Esophagus muscularis mucosa (tissue), 4 donors: ENCODE measurements at regions not wholly inside any gene's neighbourhood (a gene's known extent, or its start where the extent isn't known, plus 50 kb on each side); places are given as distances from the start of the nearest gene placed in this dataset.

Experiments
- DNase-seq: peaks from one replicate; pipeline ENCODE4 v3.0.0-alpha.2; 2017; ENCODE audit errors: extremely low spot score
- H3K27ac ChIP-seq, 4 donors: fragments of 200-600 bp; sonication (generic); replicated peaks in 1 of 4; 1 replicate in 3 of 4; 2 replicates in 1 of 4; pipeline ENCODE4 v1.5.1; 2016 to 2019; ENCODE audit warnings: mild to moderate bottlenecking in 1 of 4
- H3K27me3 ChIP-seq, 4 donors: fragments of 200-600 bp; sonication (generic); one replicate each; pipeline versions ENCODE4 v1.5.1 to v1.6.0; 2016 to 2019
- H3K36me3 ChIP-seq, 4 donors: fragments of 200-600 bp; sonication (generic); one replicate each; pipeline ENCODE4 v1.5.1; 2016 to 2019
- H3K4me1 ChIP-seq, 4 donors: fragments of 200-600 bp; sonication (generic); one replicate each; pipeline ENCODE4 v1.5.1; 2016 to 2019
- H3K4me3 ChIP-seq, 4 donors: fragments of 200-600 bp; sonication (generic); 1 replicate in 2 of 4; 2 replicates in 2 of 4; pipeline ENCODE4 v1.5.1; 2016 to 2019; ENCODE audit warnings: mild to moderate bottlenecking in 4 of 4, moderate library complexity in 1 of 4
- H3K9me3 ChIP-seq, 4 donors: fragments of 200-600 bp; sonication (generic); 1 replicate in 3 of 4; 2 replicates in 1 of 4; pipeline ENCODE4 v1.5.1; 2016 to 2019
- EP300 ChIP-seq: sonication (generic); formaldehyde crosslinking; IDR thresholded peaks from one replicate; pipeline ENCODE4 v1.6.1; 2017; ENCODE audit warnings: antibody characterized with exemption
- POLR2A ChIP-seq: fragments of 450-650 bp; IDR thresholded peaks from one replicate; pipeline ENCODE4 v1.6.1; 2017; ENCODE audit warnings: antibody characterized with exemption, moderate library complexity, mild to moderate bottlenecking, low read depth
- POLR2AphosphoS5 ChIP-seq, 2 donors: sonication (generic); formaldehyde crosslinking; IDR thresholded peaks; one replicate each; pipeline ENCODE4 v1.6.1; 2017; ENCODE audit warnings: antibody characterized with exemption in 2 of 2
- WGBS: methylation state at CpG from one replicate; pipeline ENCODE4 v1.1.5; 2018; 5-methylcytosine and 5-hydroxymethylcytosine counted together
- intact Hi-C: fragments of 100-400 bp; cut with DNase I; formaldehyde crosslinking; loops from one replicate; pipeline ENCODE4 v1.15.1; 2023
- TF ChIP-seq, protein P1 (sequence below), 3 experiments: fragments of 200-600 bp in 2 of 3; fragments of 450-650 bp in 1 of 3; sonication (generic) in 2 of 3; IDR thresholded peaks; one replicate each; pipeline ENCODE4 v1.5.1; 2017 to 2019; ENCODE audit warnings: antibody characterized with exemption in 3 of 3, mild to moderate bottlenecking in 2 of 3, moderate library complexity in 1 of 3

DNA sequence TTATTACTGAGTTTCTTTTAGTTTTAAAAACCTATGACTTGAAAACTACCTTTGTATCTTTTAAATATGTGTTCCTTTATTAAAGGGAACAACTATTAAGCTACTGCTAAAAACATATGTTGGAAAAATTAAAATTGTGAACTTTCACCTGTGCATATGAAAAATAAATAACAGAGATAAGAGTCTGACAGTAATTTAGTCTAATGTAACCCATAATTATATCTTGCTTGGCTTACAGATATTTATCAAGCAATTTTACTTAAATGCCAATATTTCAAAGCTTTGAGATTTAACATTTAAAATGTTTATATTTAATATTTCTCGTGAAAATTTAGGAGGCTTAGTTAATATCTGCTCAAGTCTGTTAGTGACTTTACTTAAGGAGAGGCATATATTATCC, 309.8 kb downstream of the CCER1 start:
- Histone ChIP-seq H3K27me3 (no peaks in the 10 kb centered on the region), H3K4me3 (no peak overlapping the region), H3K36me3 (no peaks in the 10 kb centered on the region), H3K9me3 (no peaks in the 10 kb centered on the region), H3K4me1 (no peaks in the 10 kb centered on the region), H3K27ac (no peak overlapping the region)
- TF ChIP-seq POLR2AphosphoS5 (IDR thresholded peaks at IDR 0.05) (no peak), POLR2A (no peak), EP300 (no peak)
- TF ChIP-seq, protein P1, sequence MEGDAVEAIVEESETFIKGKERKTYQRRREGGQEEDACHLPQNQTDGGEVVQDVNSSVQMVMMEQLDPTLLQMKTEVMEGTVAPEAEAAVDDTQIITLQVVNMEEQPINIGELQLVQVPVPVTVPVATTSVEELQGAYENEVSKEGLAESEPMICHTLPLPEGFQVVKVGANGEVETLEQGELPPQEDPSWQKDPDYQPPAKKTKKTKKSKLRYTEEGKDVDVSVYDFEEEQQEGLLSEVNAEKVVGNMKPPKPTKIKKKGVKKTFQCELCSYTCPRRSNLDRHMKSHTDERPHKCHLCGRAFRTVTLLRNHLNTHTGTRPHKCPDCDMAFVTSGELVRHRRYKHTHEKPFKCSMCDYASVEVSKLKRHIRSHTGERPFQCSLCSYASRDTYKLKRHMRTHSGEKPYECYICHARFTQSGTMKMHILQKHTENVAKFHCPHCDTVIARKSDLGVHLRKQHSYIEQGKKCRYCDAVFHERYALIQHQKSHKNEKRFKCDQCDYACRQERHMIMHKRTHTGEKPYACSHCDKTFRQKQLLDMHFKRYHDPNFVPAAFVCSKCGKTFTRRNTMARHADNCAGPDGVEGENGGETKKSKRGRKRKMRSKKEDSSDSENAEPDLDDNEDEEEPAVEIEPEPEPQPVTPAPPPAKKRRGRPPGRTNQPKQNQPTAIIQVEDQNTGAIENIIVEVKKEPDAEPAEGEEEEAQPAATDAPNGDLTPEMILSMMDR (IDR thresholded peaks at IDR 0.05) = no peak
- 89% methylated on average over 1 of the region's 1 CpG for WGBS
- intact Hi-C loops = no loop called here
- DNase-seq = no peak

DNA sequence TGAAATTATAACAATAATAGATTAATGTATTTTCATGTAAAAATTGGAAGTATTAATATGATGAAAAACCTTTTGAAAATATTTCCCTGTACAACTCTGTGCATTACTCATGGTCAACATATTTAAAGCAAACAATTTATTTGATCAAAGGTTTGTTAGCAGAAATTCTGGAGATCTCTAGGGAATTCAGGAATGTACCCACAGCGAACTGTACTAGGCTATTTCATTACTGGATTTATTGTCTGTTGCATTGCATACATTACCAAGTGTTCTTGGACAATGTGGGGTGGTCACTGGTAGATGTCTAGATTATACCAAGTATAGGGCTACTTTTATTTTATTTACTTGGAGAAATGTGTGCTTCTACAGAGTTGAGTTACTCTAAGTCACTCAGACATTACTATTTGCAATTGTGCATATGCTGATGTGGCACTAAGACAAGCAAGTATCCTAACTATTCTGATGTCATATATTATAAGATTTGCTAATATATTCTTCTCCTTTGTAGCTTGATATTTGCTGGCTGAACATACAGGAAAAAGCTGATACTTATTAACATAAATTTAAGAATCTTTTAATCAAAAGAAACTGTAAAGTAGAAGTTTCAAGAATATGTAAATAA, 323.3 kb downstream of the CCER1 start:
- Histone ChIP-seq H3K27ac (no peak overlapping the region), H3K4me3 (no peak overlapping the region), H3K4me1 (no peaks in the 10 kb centered on the region), H3K9me3 (peaks cover 0 to 7% (median 0%) of the 10 kb centered on the region in 4 donors), H3K36me3 (no peaks in the 10 kb centered on the region), H3K27me3 (no peaks in the 10 kb centered on the region)
- intact Hi-C loops = no loop called here
- 0% methylated on average over 1 of the region's 1 CpG for WGBS
- TF ChIP-seq EP300 (no peak), POLR2AphosphoS5 (IDR thresholded peaks at IDR 0.05) (no peak), POLR2A (no peak)
- TF ChIP-seq, protein P1 (IDR thresholded peaks at IDR 0.05) = no peak
- DNase-seq = no peak

DNA sequence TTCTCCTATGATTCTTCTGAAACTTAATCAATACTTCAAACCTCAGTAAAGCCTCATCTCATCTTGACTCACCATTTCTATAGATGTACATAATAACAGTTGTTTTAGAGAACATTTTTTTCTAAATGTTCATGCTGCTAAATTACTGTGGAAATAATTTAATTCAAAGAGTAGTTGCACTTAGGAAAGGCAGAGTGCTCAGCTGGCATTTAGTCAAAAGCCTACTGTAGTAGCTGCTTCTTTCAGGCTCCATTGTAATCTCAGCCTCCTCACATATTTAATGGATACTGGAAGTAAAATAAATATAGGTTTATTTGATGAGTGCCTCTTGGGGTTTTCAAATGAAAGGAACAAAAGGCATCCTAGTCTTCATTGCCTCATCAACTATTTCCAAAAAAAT, 325.0 kb downstream of the CCER1 start:
- Histone ChIP-seq H3K9me3 (peaks cover 0 to 7% (median 0%) of the 10 kb centered on the region in 4 donors), H3K27me3 (no peaks in the 10 kb centered on the region), H3K27ac (no peak overlapping the region), H3K4me3 (no peak overlapping the region), H3K36me3 (no peaks in the 10 kb centered on the region), H3K4me1 (no peaks in the 10 kb centered on the region)
- DNase-seq = no peak
- TF ChIP-seq EP300 (no peak), POLR2A (no peak), POLR2AphosphoS5 (IDR thresholded peaks at IDR 0.05) (no peak)
- TF ChIP-seq, protein P1 (IDR thresholded peaks at IDR 0.05) = no peak
- intact Hi-C loops = no loop called here

DNA sequence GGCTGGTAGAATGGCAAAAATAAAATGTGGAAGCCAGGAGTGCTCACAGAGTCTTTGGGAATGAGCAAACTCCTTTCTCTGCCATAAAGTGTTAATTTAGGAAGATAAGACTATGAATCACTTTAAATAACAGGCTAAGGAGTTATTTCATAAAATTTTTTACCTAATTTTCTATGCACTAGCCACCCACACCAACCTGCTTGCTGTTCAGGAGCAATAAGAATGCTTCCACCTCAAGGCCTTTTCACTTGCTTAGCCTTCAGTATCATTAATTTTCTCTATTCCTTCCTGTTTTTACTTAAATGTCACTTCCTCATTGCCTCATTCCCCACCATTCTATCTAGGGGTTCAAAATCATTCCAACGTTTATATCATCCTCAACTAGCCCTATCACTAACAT, 326.8 kb downstream of the CCER1 start:
- intact Hi-C loops = no loop called here
- H3K27me3 ChIP-seq = no peaks in the 10 kb centered on the region
- H3K36me3 ChIP-seq = no peaks in the 10 kb centered on the region
- no peak overlapping the region for H3K27ac ChIP-seq
- no peaks in the 10 kb centered on the region for H3K4me1 ChIP-seq
- TF ChIP-seq POLR2A (no peak), POLR2AphosphoS5 (IDR thresholded peaks at IDR 0.05) (no peak), EP300 (no peak)
- TF ChIP-seq, protein P1 (IDR thresholded peaks at IDR 0.05) = no peak
- no peak overlapping the region for H3K4me3 ChIP-seq
- DNase-seq = no peak
- H3K9me3 ChIP-seq = peaks cover 0 to under 1% (median 0%) of the 10 kb centered on the region in 4 donors
- WGBS = 77% methylated on average over 1 of the region's 1 CpG
